ENCODE measurements at regions not wholly inside any gene's neighbourhood (a gene's known extent, or its start where the extent isn't known, plus 50 kb on each side); places are given as distances from the start of the nearest gene placed in this dataset.

- ChIA-PET RAD21 (ENCODE audit: low non-redundant PET in 1 of 2, low total read pairs in 2 of 2, uncharacterized antibody in 2 of 2, unreplicated experiment in 2 of 2) (no interaction called here), CTCF (no interaction called here), POLR2A (no interaction called here)
- TF ChIP-seq ATF3 (IDR thresholded peaks at IDR 0.05) (no peak), RAD21 (IDR thresholded peaks at IDR 0.05; ENCODE audit: low read depth) (no peak), SP1 (IDR thresholded peaks at IDR 0.05; ENCODE audit: low read depth) (no peak), YY1 (IDR thresholded peaks at IDR 0.05; ENCODE audit: extremely low read depth, insufficient replicate concordance, low read depth, low read length) (no peak), ZNF274 (IDR thresholded peaks at IDR 0.05; ENCODE audit: low read depth, low read length) (no peak), FOSL1 (IDR thresholded peaks at IDR 0.05; ENCODE audit: low read depth) (no peak), MAX (IDR thresholded peaks at IDR 0.05) (no peak), ZFX (IDR thresholded peaks at IDR 0.05) (no peak), EZH2 (IDR thresholded peaks at IDR 0.05) (no peak), CEBPB (IDR thresholded peaks at IDR 0.05; ENCODE audit: low read depth) (no peak), ZBTB33 (IDR thresholded peaks at IDR 0.05; ENCODE audit: extremely low read depth, insufficient replicate concordance, low read length) (no peak), SIN3A (IDR thresholded peaks at IDR 0.05; ENCODE audit: low read depth) (no peak), ELF1 (IDR thresholded peaks at IDR 0.05; ENCODE audit: borderline replicate concordance, low read depth) (no peak), POLR2AphosphoS5 (IDR thresholded peaks at IDR 0.05; ENCODE audit: low read depth, low read length) (no peak), CBX3 (IDR thresholded peaks at IDR 0.05; ENCODE audit: low read depth) (no peak), EGR1 (IDR thresholded peaks at IDR 0.05; ENCODE audit: low read depth) (no peak), EZH2phosphoT487 (IDR thresholded peaks at IDR 0.05; ENCODE audit: borderline replicate concordance) (no peak), JUND (IDR thresholded peaks at IDR 0.05) (no peak), SRF (IDR thresholded peaks at IDR 0.05; ENCODE audit: low read depth) (no peak)
- Histone ChIP-seq H3K27me3 (ENCODE audit: insufficient read depth, low read length) (no peaks in the 10 kb centered on the region), H3K9me3 (ENCODE audit: control insufficient read depth in 1 of 2, insufficient read depth in 1 of 2, low read depth in 1 of 2, low read length in 2 of 2) (no peaks in the 10 kb centered on the region), H3K27ac (ENCODE audit: low read depth, low read length) (no peak overlapping the region), H3K4me1 (ENCODE audit: control insufficient read depth in 1 of 2, insufficient read depth in 2 of 2, low read length in 2 of 2) (no peaks in the 10 kb centered on the region), H3K9ac (ENCODE audit: low read length) (no peak overlapping the region), H3K4me3 (replicated peaks in 1 of 2; ENCODE audit: low read depth in 1 of 2, low read length in 2 of 2) (no peak overlapping the region), H3K36me3 (ENCODE audit: control insufficient read depth in 1 of 2, insufficient read depth in 2 of 2, low read length in 2 of 2) (no peaks in the 10 kb centered on the region), H3K4me2 (ENCODE audit: low read length) (no peak overlapping the region), H2AFZ (ENCODE audit: low read depth, low read length, poor library complexity, severe bottlenecking) (no peak overlapping the region), H3K79me2 (ENCODE audit: insufficient read depth, low read length) (no peaks in the 10 kb centered on the region), H3K9me2 (ENCODE audit: insufficient read depth) (no peaks in the 10 kb centered on the region), H4K20me1 (ENCODE audit: insufficient read depth) (no peaks in the 10 kb centered on the region)
- BruUV-seq (replicated peaks), result no TSS peak
- ATAC-seq (no peak), DNase-seq (ENCODE audit: low read depth, low spot score) (no peak)
- intact Hi-C loops (cut with micrococcal nuclease), result no loop called here
Observed at GRCh38 chr13:90321281-90321931, 1026.1 kb upstream of the MIR17HG start.

Measured in HCT116 (cell line).